ENCODE measurements at regions not wholly inside any gene's neighbourhood (a gene's known extent, or its start where the extent isn't known, plus 50 kb on each side); places are given as distances from the start of the nearest gene placed in this dataset.

GRCh38 chr14:37972941-37973887 is 234.5 kb upstream of the SSTR1 start:
- DNase-seq (no peak), ATAC-seq (no peak)
- no peak for TF ChIP-seq CTCF (IDR thresholded peaks at IDR 0.05)
- H3K9me3 ChIP-seq = no peaks in the 10 kb centered on the region
- no peak overlapping the region for H3K4me3 ChIP-seq
- H3K27ac ChIP-seq = no peak overlapping the region
- H3K36me3 ChIP-seq = no peaks in the 10 kb centered on the region
- no peaks in the 10 kb centered on the region for H3K27me3 ChIP-seq
- H3K4me1 ChIP-seq = no peaks in the 10 kb centered on the region
- intact Hi-C loops (cut with DNase I) = no loop called here
- WGBS, 2 donors = 54 to 58% methylated on average over 7 of the region's 7 CpGs

GRCh38 chr14:37974421-37974820 is 233.3 kb upstream of the SSTR1 start:
- Histone ChIP-seq H3K4me1 (no peaks in the 10 kb centered on the region), H3K4me3 (no peak overlapping the region), H3K27me3 (no peaks in the 10 kb centered on the region), H3K27ac (no peak overlapping the region), H3K36me3 (no peaks in the 10 kb centered on the region), H3K9me3 (no peaks in the 10 kb centered on the region)
- intact Hi-C loops (cut with DNase I) = no loop called here
- DNase-seq (no peak), ATAC-seq (no peak)
- 87 to 97% methylated on average over 1 of the region's 1 CpG for WGBS, 2 donors
- no peak for TF ChIP-seq CTCF (IDR thresholded peaks at IDR 0.05)

GRCh38 chr14:37977481-37977880 is 230.2 kb upstream of the SSTR1 start:
- no peak for TF ChIP-seq CTCF (IDR thresholded peaks at IDR 0.05)
- ATAC-seq (no peak), DNase-seq (no peak)
- no peak overlapping the region for H3K27ac ChIP-seq
- H3K9me3 ChIP-seq = peaks cover 0 to 24% (median 8%) of the 10 kb centered on the region in 11 donors
- intact Hi-C loops (cut with DNase I) = no loop called here
- H3K4me1 ChIP-seq = no peaks in the 10 kb centered on the region
- H3K27me3 ChIP-seq = no peaks in the 10 kb centered on the region
- no peaks in the 10 kb centered on the region for H3K36me3 ChIP-seq
- H3K4me3 ChIP-seq = no peak overlapping the region

- Histone ChIP-seq H3K4me1 (no peaks in the 10 kb centered on the region), H3K27me3 (no peaks in the 10 kb centered on the region), H3K9me3 (peaks cover 0 to 15% (median 6%) of the 10 kb centered on the region in 11 donors), H3K27ac (no peak overlapping the region), H3K36me3 (no peaks in the 10 kb centered on the region), H3K4me3 (no peak overlapping the region)
- DNase-seq = peak in 1 of 2 donors; percentile 27
- TF ChIP-seq CTCF (IDR thresholded peaks at IDR 0.05) = peak in 8 of 9 donors; percentile 50 to 76 (median 68)
- intact Hi-C loops (cut with DNase I) = loop anchor here in 5 of 10 donors (5.0 to 10.0 kb wide), 4 partner anchors 209 to 881 kb away; partner anchors contain the start of gene SSTR1 (in 2 of the 5)
- ATAC-seq = no peak
- 58 to 67% methylated on average over 2 of the region's 2 CpGs for WGBS, 2 donors
These were observed 221.8 kb upstream of the SSTR1 start for GRCh38 chr14:37985826-37986470.

All from heart right ventricle (tissue), 16 donors.